SK-N-SH treated with all-trans-retinoic acid at 6 μM for 48 hours (cell line): ENCODE measurements at regions not wholly inside any gene's neighbourhood (a gene's known extent, or its start where the extent isn't known, plus 50 kb on each side); places are given as distances from the start of the nearest gene placed in this dataset.

Experiments
- PPARA ChIP-seq: fragments of 250-450 bp; sonication (Bioruptor Pico); IDR thresholded peaks from 2 replicates; pipeline ENCODE4 v1.5.0; 2020; ENCODE audit warnings: mild to moderate bottlenecking, borderline replicate concordance
- SNAI2 ChIP-seq: fragments of 250-450 bp; sonication (Bioruptor Pico); IDR thresholded peaks from 2 replicates; pipeline ENCODE4 v1.5.0; 2020; ENCODE audit warnings: mild to moderate bottlenecking, moderate library complexity
- TF ChIP-seq, protein P1 (sequence below): fragments of 250-450 bp; sonication (Bioruptor Pico); IDR thresholded peaks from 2 replicates; pipeline ENCODE4 v1.5.0; 2020; ENCODE audit warnings: mild to moderate bottlenecking, moderate library complexity

DNA sequence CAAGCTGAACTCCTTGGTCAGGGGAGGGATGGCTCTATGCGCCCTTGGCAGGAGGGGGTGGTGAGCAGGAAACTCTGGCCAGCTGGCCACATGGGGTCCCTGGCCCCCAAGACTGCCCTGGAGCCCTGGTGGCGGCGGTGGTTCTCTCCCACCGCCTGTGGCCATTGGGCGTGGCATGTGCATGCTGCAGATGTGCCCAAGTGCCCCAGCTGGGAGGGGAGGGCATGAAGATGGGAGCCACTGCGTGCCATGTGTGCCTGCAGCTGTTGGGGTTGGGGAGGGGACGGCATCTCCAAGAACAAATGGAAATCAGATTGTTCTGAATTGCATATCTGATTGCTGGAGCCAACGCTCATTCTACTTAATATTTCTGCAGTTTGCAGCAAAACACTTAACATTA is 115.7 kb upstream of the IGF1 start:
- TF ChIP-seq, protein P1, sequence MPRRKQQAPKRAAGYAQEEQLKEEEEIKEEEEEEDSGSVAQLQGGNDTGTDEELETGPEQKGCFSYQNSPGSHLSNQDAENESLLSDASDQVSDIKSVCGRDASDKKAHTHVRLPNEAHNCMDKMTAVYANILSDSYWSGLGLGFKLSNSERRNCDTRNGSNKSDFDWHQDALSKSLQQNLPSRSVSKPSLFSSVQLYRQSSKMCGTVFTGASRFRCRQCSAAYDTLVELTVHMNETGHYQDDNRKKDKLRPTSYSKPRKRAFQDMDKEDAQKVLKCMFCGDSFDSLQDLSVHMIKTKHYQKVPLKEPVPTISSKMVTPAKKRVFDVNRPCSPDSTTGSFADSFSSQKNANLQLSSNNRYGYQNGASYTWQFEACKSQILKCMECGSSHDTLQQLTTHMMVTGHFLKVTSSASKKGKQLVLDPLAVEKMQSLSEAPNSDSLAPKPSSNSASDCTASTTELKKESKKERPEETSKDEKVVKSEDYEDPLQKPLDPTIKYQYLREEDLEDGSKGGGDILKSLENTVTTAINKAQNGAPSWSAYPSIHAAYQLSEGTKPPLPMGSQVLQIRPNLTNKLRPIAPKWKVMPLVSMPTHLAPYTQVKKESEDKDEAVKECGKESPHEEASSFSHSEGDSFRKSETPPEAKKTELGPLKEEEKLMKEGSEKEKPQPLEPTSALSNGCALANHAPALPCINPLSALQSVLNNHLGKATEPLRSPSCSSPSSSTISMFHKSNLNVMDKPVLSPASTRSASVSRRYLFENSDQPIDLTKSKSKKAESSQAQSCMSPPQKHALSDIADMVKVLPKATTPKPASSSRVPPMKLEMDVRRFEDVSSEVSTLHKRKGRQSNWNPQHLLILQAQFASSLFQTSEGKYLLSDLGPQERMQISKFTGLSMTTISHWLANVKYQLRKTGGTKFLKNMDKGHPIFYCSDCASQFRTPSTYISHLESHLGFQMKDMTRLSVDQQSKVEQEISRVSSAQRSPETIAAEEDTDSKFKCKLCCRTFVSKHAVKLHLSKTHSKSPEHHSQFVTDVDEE (CRISPR knock-in tag), result no peak
- TF ChIP-seq PPARA (CRISPR knock-in tag) (no peak), SNAI2 (CRISPR knock-in tag) (no peak)
